ENCODE measurements at regions not wholly inside any gene's neighbourhood (a gene's known extent, or its start where the extent isn't known, plus 50 kb on each side); places are given as distances from the start of the nearest gene placed in this dataset.

DNA sequence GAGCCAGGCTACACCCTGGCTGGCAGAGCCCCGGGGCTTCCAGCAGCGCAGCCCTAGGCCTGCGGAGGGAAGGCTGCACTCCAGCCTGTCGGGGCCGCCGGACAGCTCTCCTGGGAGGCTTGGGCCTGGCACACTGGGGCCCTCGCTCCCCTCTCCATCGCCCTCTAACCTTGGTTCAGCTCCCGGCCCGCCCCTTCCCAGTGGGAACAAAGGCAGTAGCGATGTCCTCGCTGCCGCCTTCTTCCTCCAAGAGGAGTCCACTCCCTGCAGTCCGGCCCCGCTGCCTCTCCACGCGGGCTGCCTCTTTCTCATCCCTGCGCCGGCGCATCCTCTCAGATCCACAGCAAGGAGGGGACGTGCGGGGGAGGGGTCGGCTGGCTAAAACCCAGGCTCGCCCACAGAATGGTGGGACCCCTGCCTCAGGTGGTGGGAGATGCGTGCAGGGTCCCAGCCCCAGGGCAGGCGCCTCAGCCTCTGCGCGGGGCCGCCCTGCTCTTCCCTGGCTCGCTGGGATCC is 138.1 kb downstream of the TWIST2 start:
- Histone ChIP-seq H3K4me3 (ENCODE audit: low read length) (no peak overlapping the region), H3K36me3 (ENCODE audit: control insufficient read depth, insufficient read depth, low read length, severe bottlenecking) (no peaks in the 10 kb centered on the region), H3K4me1 (ENCODE audit: control insufficient read depth, insufficient read depth, low read length) (no peaks in the 10 kb centered on the region), H3K9me3 (ENCODE audit: control insufficient read depth, low read length) (no peaks in the 10 kb centered on the region), H3K27me3 (replicated peaks; ENCODE audit: control insufficient read depth, insufficient read depth, low read length) (no peaks in the 10 kb centered on the region), H3K9ac (ENCODE audit: low read length) (no peak overlapping the region)
- DNase-seq (ENCODE audit: low read depth): no peak

DNA sequence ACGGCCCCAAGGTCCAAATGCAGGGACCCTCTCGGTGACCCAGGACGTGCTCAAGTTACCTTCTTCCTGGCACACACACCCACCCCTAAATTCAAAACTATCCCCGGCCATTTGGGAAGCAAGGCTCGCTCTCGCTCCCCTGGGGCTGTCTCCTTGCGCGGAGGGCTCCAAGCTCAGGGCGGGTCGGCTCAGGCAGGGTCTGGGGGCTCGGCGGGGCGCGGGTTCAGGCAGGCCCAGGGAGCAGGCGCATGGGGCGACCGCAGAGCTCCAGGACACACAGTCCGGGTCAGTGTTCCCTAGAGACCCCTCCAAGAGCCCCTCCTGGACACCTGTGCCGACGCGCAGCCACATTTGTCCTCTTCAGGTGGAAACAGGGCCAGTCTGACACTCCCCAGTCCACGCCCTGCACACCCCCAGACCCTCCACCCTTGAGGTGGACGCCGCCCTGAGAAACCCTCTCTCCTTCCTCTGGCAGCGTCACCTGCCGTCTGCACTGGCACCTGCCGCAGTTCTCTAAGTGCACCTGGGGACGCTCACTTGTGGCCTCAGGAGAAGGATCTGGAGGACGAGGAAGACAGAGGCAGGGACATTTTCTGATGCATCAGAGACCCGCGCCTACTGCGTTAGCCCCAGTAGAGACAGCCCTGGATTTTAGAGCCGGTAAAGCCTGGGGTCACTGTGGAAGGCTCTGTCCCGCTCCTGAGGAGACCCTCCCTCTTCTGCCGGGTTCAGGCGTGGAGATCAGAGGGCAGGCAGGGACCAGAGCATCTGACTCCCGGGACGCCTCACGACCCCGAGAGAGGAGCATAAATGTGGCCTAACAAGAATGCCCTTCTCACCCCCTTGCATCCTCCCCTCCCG is 138.8 kb downstream of the TWIST2 start:
- Histone ChIP-seq H3K36me3 (ENCODE audit: control insufficient read depth, insufficient read depth, low read length, severe bottlenecking) (no peaks in the 10 kb centered on the region), H3K4me3 (ENCODE audit: low read length) (no peak overlapping the region), H3K27me3 (replicated peaks; ENCODE audit: control insufficient read depth, insufficient read depth, low read length) (no peaks in the 10 kb centered on the region), H3K4me1 (ENCODE audit: control insufficient read depth, insufficient read depth, low read length) (no peaks in the 10 kb centered on the region), H3K9me3 (ENCODE audit: control insufficient read depth, low read length) (no peaks in the 10 kb centered on the region), H3K9ac (ENCODE audit: low read length) (no peak overlapping the region)
- no peak for DNase-seq (ENCODE audit: low read depth)

DNA sequence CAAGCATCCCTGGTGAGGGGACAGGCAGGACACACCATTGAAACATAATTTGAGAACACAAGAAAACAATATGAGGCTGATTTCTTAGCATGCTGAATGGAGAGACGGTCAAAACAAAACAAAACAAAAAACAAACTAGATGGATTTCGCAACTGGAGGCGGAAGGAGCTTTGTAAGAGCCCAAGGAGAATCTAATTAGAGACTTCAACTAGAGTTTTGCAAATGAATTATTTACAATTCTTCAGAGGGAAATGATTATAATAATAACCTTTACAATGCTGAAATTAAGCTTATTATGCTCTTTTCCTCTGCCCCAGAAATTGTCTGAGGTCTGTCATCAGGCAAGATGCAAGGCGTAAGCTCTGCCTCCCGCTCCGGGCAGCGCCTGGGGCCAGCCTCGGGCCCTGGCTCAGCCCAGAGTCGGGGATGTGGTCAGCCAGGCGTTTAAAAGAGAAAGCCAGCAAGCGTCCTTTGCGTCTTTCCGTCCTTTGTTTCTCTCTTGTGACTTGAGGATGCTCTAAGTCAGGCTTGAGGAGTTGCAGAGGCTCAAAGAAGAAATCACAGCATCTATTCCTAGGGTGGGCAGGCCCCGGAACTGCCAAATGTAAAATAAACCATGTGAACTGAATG is 139.6 kb downstream of the TWIST2 start:
- H3K9ac ChIP-seq (ENCODE audit: low read length): no peak overlapping the region
- DNase-seq (ENCODE audit: low read depth): peak; percentile 46
- no peak overlapping the region for H3K4me3 ChIP-seq (ENCODE audit: low read length)

DNA sequence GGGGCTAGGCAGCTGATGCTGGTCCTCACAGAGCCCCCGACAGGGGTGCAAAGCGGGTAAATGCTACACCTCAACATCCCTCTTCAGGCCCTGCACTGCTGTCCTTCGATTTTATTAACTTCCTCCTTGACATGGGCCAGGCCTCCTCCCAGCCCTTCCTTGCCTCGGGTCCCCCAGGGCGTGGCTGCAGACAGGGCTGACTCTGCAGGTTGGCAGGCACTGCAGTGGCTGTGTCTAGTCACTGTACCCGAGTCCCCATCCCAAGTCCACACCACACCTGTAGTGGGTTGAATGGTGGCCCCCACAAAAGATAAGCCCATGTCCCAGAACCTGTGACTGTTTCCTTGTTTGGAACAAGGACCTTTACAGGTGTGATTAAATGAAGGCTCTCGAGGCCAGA is 140.2 kb downstream of the TWIST2 start:
- Histone ChIP-seq H3K9ac (ENCODE audit: low read length) (no peak overlapping the region), H3K4me1 (ENCODE audit: control insufficient read depth, insufficient read depth, low read length) (no peaks in the 10 kb centered on the region), H3K27me3 (replicated peaks; ENCODE audit: control insufficient read depth, insufficient read depth, low read length) (no peaks in the 10 kb centered on the region), H3K36me3 (ENCODE audit: control insufficient read depth, insufficient read depth, low read length, severe bottlenecking) (no peaks in the 10 kb centered on the region), H3K9me3 (ENCODE audit: control insufficient read depth, low read length) (no peaks in the 10 kb centered on the region), H3K4me3 (ENCODE audit: low read length) (no peak overlapping the region)
- DNase-seq (ENCODE audit: low read depth): no peak

More for the DNA sequence above, 139.6 kb downstream of the TWIST2 start:
- H3K27me3 ChIP-seq (replicated peaks; ENCODE audit: control insufficient read depth, insufficient read depth, low read length): no peaks in the 10 kb centered on the region
- no peaks in the 10 kb centered on the region for H3K4me1 ChIP-seq (ENCODE audit: control insufficient read depth, insufficient read depth, low read length)
- no peaks in the 10 kb centered on the region for H3K9me3 ChIP-seq (ENCODE audit: control insufficient read depth, low read length)
- no peaks in the 10 kb centered on the region for H3K36me3 ChIP-seq (ENCODE audit: control insufficient read depth, insufficient read depth, low read length, severe bottlenecking)

DNA sequence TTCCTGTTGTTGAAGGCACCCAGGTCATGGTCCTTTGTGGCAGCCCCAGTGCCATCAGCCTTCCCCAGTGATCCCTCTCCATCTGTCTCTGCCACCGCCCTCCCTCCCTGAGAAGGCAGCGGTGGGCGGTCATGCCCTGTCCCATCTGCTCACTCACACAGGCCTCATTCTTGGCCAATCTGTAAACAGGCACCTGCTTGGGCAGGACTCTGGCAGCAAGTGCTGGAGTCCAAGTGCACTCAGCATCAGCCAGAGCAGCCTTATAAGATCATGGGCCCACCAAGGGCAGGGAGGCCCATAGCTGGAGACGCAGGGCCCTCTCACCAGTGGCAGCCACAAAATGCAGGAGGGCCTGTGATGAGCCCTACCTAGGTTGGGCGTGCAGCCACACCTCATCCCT is 140.9 kb downstream of the TWIST2 start:
- H3K4me3 ChIP-seq (ENCODE audit: low read length): no peak overlapping the region
- no peaks in the 10 kb centered on the region for H3K4me1 ChIP-seq (ENCODE audit: control insufficient read depth, insufficient read depth, low read length)
- H3K9ac ChIP-seq (ENCODE audit: low read length): no peak overlapping the region
- DNase-seq (ENCODE audit: low read depth): no peak
- peaks cover 3% of the 10 kb centered on the region for H3K9me3 ChIP-seq (ENCODE audit: control insufficient read depth, low read length)
- no peaks in the 10 kb centered on the region for H3K36me3 ChIP-seq (ENCODE audit: control insufficient read depth, insufficient read depth, low read length, severe bottlenecking)
- H3K27me3 ChIP-seq (replicated peaks; ENCODE audit: control insufficient read depth, insufficient read depth, low read length): no peaks in the 10 kb centered on the region

DNA sequence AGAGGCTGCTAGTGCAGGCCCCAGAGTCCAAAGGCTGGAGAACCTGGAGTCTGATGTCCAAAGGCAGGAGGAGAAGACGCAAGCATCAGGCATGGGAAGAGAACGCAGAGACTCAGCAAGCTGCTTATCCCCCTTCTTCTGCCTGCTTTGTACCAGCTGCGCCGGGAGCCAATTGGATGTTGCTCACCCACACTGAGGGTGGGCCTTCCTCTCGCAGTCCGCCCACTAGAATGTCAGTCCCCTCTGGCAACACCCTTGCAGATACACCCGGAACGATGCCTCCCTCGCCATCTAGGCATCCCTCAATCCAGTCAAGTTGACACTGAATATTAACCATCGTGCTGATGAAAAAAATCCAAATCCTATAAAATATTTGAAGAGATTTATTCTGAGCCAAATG is 141.6 kb downstream of the TWIST2 start:
- Histone ChIP-seq H3K9me3 (ENCODE audit: control insufficient read depth, low read length) (peaks cover 10% of the 10 kb centered on the region), H3K9ac (ENCODE audit: low read length) (no peak overlapping the region), H3K4me3 (ENCODE audit: low read length) (no peak overlapping the region), H3K4me1 (ENCODE audit: control insufficient read depth, insufficient read depth, low read length) (no peaks in the 10 kb centered on the region), H3K27me3 (replicated peaks; ENCODE audit: control insufficient read depth, insufficient read depth, low read length) (no peaks in the 10 kb centered on the region), H3K36me3 (ENCODE audit: control insufficient read depth, insufficient read depth, low read length, severe bottlenecking) (no peaks in the 10 kb centered on the region)
- no peak for DNase-seq (ENCODE audit: low read depth)

DNA sequence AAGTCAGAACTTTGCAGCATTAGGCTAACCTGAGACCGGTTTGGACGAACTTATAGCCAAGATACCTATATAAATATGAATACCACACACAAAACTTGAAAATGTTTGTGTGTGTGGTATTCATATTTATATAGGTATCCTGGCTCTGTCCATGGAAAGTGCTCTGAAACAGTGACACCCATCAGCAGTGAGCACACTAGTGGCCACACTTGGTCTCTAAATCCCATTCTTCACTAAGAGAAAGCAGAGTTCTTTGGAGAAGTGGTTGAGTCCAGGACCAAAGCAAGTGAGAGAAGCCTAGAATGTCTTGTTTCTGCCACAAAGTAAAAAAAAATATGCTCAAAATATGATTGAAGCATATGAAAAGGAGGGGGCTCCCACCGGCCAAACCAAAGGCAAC is 146.5 kb downstream of the TWIST2 start:
- no peaks in the 10 kb centered on the region for H3K27me3 ChIP-seq (replicated peaks; ENCODE audit: control insufficient read depth, insufficient read depth, low read length)
- peaks cover 16% of the 10 kb centered on the region for H3K4me1 ChIP-seq (ENCODE audit: control insufficient read depth, insufficient read depth, low read length)
- no peaks in the 10 kb centered on the region for H3K36me3 ChIP-seq (ENCODE audit: control insufficient read depth, insufficient read depth, low read length, severe bottlenecking)
- DNase-seq (ENCODE audit: low read depth): no peak
- H3K4me3 ChIP-seq (ENCODE audit: low read length): no peak overlapping the region
- H3K9ac ChIP-seq (ENCODE audit: low read length): no peak overlapping the region
- H3K9me3 ChIP-seq (ENCODE audit: control insufficient read depth, low read length): peaks cover 12% of the 10 kb centered on the region

DNA sequence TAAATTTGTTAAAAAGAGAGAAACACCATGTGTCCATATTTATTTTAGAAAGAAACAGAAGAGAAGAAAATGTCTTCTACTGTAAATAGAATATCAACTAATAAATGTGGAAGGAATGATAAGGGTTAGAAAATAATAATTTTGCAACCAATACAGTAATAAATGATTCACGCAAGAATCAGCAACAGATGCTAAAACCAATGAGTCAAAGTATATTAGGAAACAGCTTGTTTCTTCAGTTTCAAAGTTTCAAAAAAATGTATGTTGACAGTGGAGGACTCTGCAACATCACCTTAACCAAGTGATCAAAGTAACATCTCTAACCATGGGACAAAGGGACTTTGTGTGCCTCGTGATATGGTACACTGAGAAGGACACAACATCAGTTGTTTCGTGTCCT is 147.0 kb downstream of the TWIST2 start:
- H3K9me3 ChIP-seq (ENCODE audit: control insufficient read depth, low read length): peaks cover 12% of the 10 kb centered on the region
- H3K36me3 ChIP-seq (ENCODE audit: control insufficient read depth, insufficient read depth, low read length, severe bottlenecking): no peaks in the 10 kb centered on the region
- no peak for DNase-seq (ENCODE audit: low read depth)
- no peak overlapping the region for H3K9ac ChIP-seq (ENCODE audit: low read length)
- H3K4me3 ChIP-seq (ENCODE audit: low read length): no peak overlapping the region
- peaks cover 21% of the 10 kb centered on the region for H3K4me1 ChIP-seq (ENCODE audit: control insufficient read depth, insufficient read depth, low read length)
- H3K27me3 ChIP-seq (replicated peaks; ENCODE audit: control insufficient read depth, insufficient read depth, low read length): no peaks in the 10 kb centered on the region

DNA sequence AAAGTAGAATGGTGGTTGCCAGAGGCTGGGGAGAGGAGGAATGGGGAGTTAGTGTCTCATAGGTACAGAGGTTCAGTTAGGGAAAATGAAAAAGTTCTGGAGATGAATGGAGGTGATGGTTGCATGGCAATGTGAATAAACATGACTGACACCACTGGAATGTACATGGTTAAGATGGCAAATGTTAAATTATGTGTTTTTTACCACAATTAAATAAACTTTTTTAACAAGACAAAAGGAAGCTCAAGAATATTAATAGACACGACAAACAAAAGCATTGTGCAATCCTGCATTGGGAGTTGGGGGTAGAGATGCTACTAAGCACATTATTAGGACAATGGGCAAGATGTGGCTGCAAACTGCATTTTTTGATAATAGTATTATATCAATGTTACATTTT is 147.7 kb downstream of the TWIST2 start:
- Histone ChIP-seq H3K4me3 (ENCODE audit: low read length) (no peak overlapping the region), H3K27me3 (replicated peaks; ENCODE audit: control insufficient read depth, insufficient read depth, low read length) (no peaks in the 10 kb centered on the region)

DNA sequence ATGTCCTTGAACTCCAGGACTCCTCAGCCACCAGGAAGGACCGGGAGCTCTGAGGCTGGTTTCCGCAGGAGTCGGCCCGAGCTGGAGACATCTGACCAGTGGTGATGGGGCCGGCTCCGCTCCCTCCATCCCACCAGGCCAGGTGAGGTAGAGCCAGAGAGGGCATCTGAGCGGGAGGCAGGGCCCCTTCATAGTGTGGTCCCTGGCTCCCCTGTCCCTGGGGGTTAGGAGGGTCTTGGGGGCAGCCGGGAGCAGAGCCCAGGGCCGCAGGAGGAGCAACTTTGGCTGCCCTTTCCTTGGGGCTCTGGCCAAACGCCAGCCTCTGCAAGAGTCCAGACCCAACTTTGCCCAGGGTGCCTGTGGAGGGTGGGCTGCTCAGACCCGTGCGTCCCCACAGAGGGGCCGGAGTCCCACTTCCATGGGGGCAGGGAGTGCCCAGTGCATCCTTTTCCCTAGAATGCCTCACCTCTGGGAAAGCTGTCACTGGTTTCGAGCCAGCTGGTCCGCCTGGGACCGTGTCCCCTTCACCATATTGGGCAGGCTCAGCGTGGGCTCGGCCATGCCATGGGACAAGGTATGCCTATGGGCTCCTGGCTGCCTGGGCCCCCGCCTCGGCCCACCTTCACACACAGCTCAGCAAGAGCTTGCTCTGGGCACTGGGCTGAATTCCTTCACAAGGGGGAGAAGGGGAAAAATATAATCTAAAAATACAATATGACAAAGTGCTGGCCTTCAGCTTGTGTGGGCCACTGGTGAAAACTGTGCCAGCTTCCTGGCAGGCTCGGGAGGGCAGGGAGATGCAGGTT is 148.6 kb downstream of the TWIST2 start:
- Histone ChIP-seq H3K9ac (ENCODE audit: low read length) (no peak overlapping the region), H3K36me3 (ENCODE audit: control insufficient read depth, insufficient read depth, low read length, severe bottlenecking) (no peaks in the 10 kb centered on the region), H3K27me3 (replicated peaks; ENCODE audit: control insufficient read depth, insufficient read depth, low read length) (no peaks in the 10 kb centered on the region), H3K9me3 (ENCODE audit: control insufficient read depth, low read length) (peaks cover 16% of the 10 kb centered on the region), H3K4me3 (ENCODE audit: low read length) (no peak overlapping the region), H3K4me1 (ENCODE audit: control insufficient read depth, insufficient read depth, low read length) (peaks cover 24% of the 10 kb centered on the region)
- no peak for DNase-seq (ENCODE audit: low read depth)

More for the DNA sequence above, 147.7 kb downstream of the TWIST2 start:
- Histone ChIP-seq H3K4me1 (ENCODE audit: control insufficient read depth, insufficient read depth, low read length) (peaks cover 24% of the 10 kb centered on the region), H3K9me3 (ENCODE audit: control insufficient read depth, low read length) (peaks cover 12% of the 10 kb centered on the region), H3K9ac (ENCODE audit: low read length) (no peak overlapping the region), H3K36me3 (ENCODE audit: control insufficient read depth, insufficient read depth, low read length, severe bottlenecking) (no peaks in the 10 kb centered on the region)
- no peak for DNase-seq (ENCODE audit: low read depth)

DNA sequence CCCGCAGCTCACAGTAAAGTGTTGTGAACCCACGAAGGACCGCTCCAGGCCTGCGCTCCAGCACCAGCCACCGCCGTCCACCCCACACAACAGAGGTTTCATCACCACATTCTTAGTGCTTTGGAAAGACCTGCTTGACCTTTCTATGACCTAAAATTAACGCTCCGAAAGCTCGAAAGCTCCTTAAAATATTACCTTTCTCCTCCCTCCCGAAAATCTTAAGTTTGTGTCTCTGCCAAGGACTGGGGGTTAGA is 149.2 kb downstream of the TWIST2 start:
- peaks cover 18% of the 10 kb centered on the region for H3K9me3 ChIP-seq (ENCODE audit: control insufficient read depth, low read length)
- no peak overlapping the region for H3K9ac ChIP-seq (ENCODE audit: low read length)
- DNase-seq (ENCODE audit: low read depth): no peak
- no peaks in the 10 kb centered on the region for H3K36me3 ChIP-seq (ENCODE audit: control insufficient read depth, insufficient read depth, low read length, severe bottlenecking)
- no peaks in the 10 kb centered on the region for H3K27me3 ChIP-seq (replicated peaks; ENCODE audit: control insufficient read depth, insufficient read depth, low read length)
- H3K4me1 ChIP-seq (ENCODE audit: control insufficient read depth, insufficient read depth, low read length): peaks cover 24% of the 10 kb centered on the region
- H3K4me3 ChIP-seq (ENCODE audit: low read length): no peak overlapping the region
